IMR-90 (cell line): ENCODE measurements at regions not wholly inside any gene's neighbourhood (a gene's known extent, or its start where the extent isn't known, plus 50 kb on each side); places are given as distances from the start of the nearest gene placed in this dataset.

Experiments used
- CEBPB ChIP-seq: IDR thresholded peaks from 2 replicates; pipeline ENCODE4 v1.6.1; 2012; ENCODE audit warnings: low read depth, low read length, improper control_type of control experiment
- CHD1 ChIP-seq: IDR thresholded peaks from 2 replicates; pipeline ENCODE4 v1.6.1; 2012; ENCODE audit warnings: low read depth, low read length, improper control_type of control experiment
- FOS ChIP-seq: fragments of 150-350 bp; IDR thresholded peaks from 2 replicates; pipeline ENCODE4 v1.6.1; 2016; ENCODE audit warnings: low read depth, low read length
- MAZ ChIP-seq: IDR thresholded peaks from 2 replicates; pipeline ENCODE4 v1.6.1; 2012; ENCODE audit warnings: low read depth, mild to moderate bottlenecking, low read length, improper control_type of control experiment, moderate library complexity, borderline replicate concordance
- MXI1 ChIP-seq: IDR thresholded peaks from 2 replicates; pipeline ENCODE4 v1.6.1; 2012; ENCODE audit warnings: low read depth, mild to moderate bottlenecking, low read length, moderate library complexity, borderline replicate concordance
- POLR2A ChIP-seq: IDR thresholded peaks from 2 replicates; pipeline ENCODE4 v1.6.1; 2012; ENCODE audit warnings: mild to moderate bottlenecking, low read depth, low read length
- RAD21 ChIP-seq: IDR thresholded peaks from 2 replicates; pipeline ENCODE4 v1.6.1; 2012; ENCODE audit warnings: low read length, improper control_type of control experiment
- RCOR1 ChIP-seq: IDR thresholded peaks from 2 replicates; pipeline ENCODE4 v1.6.1; 2012; ENCODE audit warnings: mild to moderate bottlenecking, low read length, improper control_type of control experiment; ENCODE audit not compliant: insufficient replicate concordance
- RFX5 ChIP-seq: IDR thresholded peaks from 2 replicates; pipeline ENCODE4 v1.8.0; 2012; ENCODE audit warnings: low read depth, mild to moderate bottlenecking, low read length, moderate library complexity
- SMC3 ChIP-seq: fragments of 150-350 bp; IDR thresholded peaks from 2 replicates; pipeline ENCODE4 v1.6.1; 2016; ENCODE audit warnings: low read depth, mild to moderate bottlenecking, antibody characterized with exemption, low read length, moderate library complexity
- TF ChIP-seq, protein P1 (sequence below): conservative IDR thresholded peaks from 2 replicates; pipeline ENCODE4 v1.5.1; 2012; ENCODE audit warnings: mild to moderate bottlenecking, low read depth, low read length, improper control_type of control experiment
- TF ChIP-seq, protein P2 (sequence below): fragments of 150-350 bp; IDR thresholded peaks from 2 replicates; pipeline ENCODE4 v1.6.1; 2017; ENCODE audit warnings: mild to moderate bottlenecking, antibody characterized with exemption, low read length, low read depth
- TF ChIP-seq, protein P3 (sequence below): fragments of 150-350 bp; IDR thresholded peaks from 2 replicates; pipeline ENCODE4 v1.6.1; 2016; ENCODE audit warnings: low read depth, mild to moderate bottlenecking, low read length, moderate library complexity, borderline replicate concordance

DNA sequence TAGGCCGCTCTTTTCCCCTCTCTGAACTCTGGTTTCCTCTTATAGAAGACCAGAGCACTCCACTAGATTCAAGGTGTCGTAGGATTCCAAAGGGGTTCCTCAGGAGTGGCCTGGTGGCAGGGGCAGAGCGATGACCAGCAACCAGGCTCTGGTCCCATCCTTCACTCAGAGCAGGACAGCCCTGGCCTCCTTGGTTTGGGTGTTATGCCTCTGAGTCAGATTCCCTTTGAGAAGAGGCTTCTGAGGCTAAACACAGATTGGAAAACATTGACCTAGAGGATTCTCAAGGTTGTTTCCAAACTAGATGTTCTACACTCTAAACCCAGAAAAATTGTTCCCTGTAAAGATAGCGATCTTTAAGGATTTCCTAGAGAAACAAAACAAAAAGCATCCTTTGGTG, 49.8 kb upstream of the IKBKE start:
- TF ChIP-seq, protein P1, sequence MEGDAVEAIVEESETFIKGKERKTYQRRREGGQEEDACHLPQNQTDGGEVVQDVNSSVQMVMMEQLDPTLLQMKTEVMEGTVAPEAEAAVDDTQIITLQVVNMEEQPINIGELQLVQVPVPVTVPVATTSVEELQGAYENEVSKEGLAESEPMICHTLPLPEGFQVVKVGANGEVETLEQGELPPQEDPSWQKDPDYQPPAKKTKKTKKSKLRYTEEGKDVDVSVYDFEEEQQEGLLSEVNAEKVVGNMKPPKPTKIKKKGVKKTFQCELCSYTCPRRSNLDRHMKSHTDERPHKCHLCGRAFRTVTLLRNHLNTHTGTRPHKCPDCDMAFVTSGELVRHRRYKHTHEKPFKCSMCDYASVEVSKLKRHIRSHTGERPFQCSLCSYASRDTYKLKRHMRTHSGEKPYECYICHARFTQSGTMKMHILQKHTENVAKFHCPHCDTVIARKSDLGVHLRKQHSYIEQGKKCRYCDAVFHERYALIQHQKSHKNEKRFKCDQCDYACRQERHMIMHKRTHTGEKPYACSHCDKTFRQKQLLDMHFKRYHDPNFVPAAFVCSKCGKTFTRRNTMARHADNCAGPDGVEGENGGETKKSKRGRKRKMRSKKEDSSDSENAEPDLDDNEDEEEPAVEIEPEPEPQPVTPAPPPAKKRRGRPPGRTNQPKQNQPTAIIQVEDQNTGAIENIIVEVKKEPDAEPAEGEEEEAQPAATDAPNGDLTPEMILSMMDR: no peak
- TF ChIP-seq POLR2A (no peak), RFX5 (no peak), RAD21 (no peak), FOS (no peak), MAZ (no peak), SMC3 (no peak), CEBPB (no peak), CHD1 (no peak), MXI1 (no peak), RCOR1 (no peak)
- TF ChIP-seq, protein P2, sequence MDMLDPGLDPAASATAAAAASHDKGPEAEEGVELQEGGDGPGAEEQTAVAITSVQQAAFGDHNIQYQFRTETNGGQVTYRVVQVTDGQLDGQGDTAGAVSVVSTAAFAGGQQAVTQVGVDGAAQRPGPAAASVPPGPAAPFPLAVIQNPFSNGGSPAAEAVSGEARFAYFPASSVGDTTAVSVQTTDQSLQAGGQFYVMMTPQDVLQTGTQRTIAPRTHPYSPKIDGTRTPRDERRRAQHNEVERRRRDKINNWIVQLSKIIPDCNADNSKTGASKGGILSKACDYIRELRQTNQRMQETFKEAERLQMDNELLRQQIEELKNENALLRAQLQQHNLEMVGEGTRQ: no peak
- TF ChIP-seq, protein P3, sequence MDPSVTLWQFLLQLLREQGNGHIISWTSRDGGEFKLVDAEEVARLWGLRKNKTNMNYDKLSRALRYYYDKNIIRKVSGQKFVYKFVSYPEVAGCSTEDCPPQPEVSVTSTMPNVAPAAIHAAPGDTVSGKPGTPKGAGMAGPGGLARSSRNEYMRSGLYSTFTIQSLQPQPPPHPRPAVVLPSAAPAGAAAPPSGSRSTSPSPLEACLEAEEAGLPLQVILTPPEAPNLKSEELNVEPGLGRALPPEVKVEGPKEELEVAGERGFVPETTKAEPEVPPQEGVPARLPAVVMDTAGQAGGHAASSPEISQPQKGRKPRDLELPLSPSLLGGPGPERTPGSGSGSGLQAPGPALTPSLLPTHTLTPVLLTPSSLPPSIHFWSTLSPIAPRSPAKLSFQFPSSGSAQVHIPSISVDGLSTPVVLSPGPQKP: no peak
